Subcutaneous abdominal adipose tissue (tissue), 5 donors: ENCODE measurements at regions not wholly inside any gene's neighbourhood (a gene's known extent, or its start where the extent isn't known, plus 50 kb on each side); places are given as distances from the start of the nearest gene placed in this dataset.

ENCODE experiments used
- H3K27ac ChIP-seq: one replicate; pipeline ENCODE4 v1.7.0; 2013; ENCODE audit warnings: low read depth, mild to moderate bottlenecking, inconsistent platforms, low read length, moderate library complexity
- H3K27me3 ChIP-seq, 5 donors: one replicate each; pipeline ENCODE4 v1.7.0; 2013; ENCODE audit warnings: low read length in 5 of 5, inconsistent platforms in 1 of 5; ENCODE audit not compliant: control insufficient read depth in 5 of 5, insufficient read depth in 4 of 5
- H3K36me3 ChIP-seq, 5 donors: one replicate each; pipeline ENCODE4 v1.7.0; 2013; ENCODE audit warnings: low read length in 5 of 5; ENCODE audit not compliant: control insufficient read depth in 5 of 5, insufficient read depth in 5 of 5
- H3K4me1 ChIP-seq, 5 donors: one replicate each; pipeline ENCODE4 v1.7.0; 2013; ENCODE audit warnings: low read length in 5 of 5, mild to moderate bottlenecking in 3 of 5, moderate library complexity in 1 of 5; ENCODE audit not compliant: control insufficient read depth in 5 of 5, insufficient read depth in 5 of 5
- H3K4me3 ChIP-seq, 5 donors: one replicate each; pipeline ENCODE4 v1.7.0; 2013; ENCODE audit warnings: low read length in 5 of 5, low read depth in 1 of 5
- H3K9ac ChIP-seq, 5 donors: one replicate each; pipeline ENCODE4 v1.7.0; 2013; ENCODE audit warnings: low read length in 5 of 5, mild to moderate bottlenecking in 4 of 5, moderate library complexity in 3 of 5
- H3K9me3 ChIP-seq, 5 donors: one replicate each; pipeline ENCODE4 v1.7.0; 2013; ENCODE audit warnings: low read length in 5 of 5; ENCODE audit not compliant: control insufficient read depth in 5 of 5
- donor health status: healthy.
- donor health status: healthy.
- donor health status: healthy.
- donor health status: healthy.
- donor health status: healthy.

DNA sequence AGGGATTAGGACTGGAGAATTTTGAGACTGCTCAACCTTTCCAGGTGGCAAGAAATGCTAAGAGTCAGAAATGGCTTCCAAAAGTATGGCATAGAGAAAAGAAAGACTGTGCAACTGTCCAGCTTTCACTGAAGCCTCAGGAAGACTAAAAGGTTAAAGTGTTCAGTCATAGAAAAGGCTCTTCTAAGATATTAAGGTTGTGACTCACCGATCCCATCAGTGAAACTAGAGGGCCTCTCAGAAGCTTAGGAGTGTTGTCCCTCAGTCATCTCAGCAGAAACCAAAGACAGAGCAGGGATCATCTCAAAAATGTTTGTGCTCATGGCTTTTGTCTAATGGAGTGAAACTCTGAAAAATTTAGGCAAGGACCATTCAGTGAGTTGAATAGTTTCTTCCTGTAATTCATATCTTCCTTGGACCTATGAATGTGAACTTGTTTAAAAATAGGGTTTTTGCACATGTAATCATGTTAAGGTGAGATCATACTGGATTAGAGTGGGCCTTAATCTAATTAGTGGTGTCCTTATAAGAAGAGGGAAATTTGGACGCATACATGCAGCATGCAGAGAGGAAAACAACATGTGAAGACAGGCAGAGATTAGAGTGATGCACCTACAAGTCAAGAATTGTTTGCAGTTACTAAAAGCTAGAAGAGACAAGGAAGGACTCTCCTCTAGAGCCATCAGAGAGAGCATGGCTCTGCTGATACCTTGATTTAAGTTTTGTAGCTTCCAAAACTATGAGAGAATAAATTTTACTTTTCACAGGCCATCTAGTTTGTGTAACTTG lies 71.3 kb downstream of the RPE65 start:
- Histone ChIP-seq H3K9me3 (peaks cover 0 to 5% (median 0%) of the 10 kb centered on the region in 5 donors), H3K36me3 (no peaks in the 10 kb centered on the region), H3K27ac (no peak overlapping the region), H3K4me1 (peaks cover 0 to 15% (median 3%) of the 10 kb centered on the region in 5 donors), H3K27me3 (no peaks in the 10 kb centered on the region), H3K4me3 (no peak overlapping the region), H3K9ac (no peak overlapping the region)

DNA sequence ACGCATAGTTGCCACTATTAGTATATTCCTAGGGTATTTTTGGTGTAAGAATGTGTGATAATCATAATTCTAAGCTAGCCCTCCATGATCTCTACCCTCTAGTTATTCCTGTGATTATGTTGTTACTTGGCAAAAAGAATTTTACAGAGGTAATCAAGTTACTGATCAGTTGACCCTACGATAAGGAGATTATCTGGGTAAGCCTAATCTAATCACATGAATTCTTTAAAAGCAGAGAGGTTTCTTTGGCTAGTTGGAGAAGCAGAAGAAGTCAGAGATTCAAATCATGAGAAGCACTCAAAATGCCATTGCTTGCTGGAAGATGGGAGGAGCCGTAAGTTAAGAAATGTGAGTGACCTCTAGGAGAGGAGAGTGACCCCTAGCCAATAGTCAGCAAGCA lies 72.7 kb downstream of the RPE65 start:
- H3K9ac ChIP-seq, result no peak overlapping the region

DNA sequence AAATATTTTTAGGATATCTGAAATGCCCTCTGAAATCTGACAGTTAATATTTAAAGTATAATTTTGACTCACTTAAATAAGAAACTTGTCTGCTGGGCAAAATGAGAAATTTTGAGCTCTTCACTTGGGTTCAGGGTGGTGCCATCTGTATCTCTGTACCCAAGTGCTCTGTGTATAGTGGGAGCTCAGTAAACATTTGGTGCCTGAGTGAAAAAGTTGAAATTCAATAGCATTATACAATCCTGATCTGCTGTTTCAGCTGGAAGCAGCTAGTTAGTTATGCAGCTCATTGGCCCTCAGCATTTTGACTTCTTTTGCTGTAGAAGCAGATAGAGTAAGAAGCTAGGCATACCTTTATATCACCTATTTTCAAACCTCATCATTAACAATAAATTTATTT lies 73.3 kb downstream of the RPE65 start:
- H3K27ac ChIP-seq, result peak overlapping the region; percentile 58
- H3K9ac ChIP-seq, result no peak overlapping the region
- peaks cover 0 to 15% (median 3%) of the 10 kb centered on the region in 5 donors for H3K4me1 ChIP-seq
- H3K4me3 ChIP-seq, result no peak overlapping the region
- no peaks in the 10 kb centered on the region for H3K9me3 ChIP-seq
- H3K36me3 ChIP-seq, result no peaks in the 10 kb centered on the region
- H3K27me3 ChIP-seq, result no peaks in the 10 kb centered on the region

More for the DNA sequence above, 72.7 kb downstream of the RPE65 start:
- Histone ChIP-seq H3K9me3 (peaks cover 0 to 5% (median 0%) of the 10 kb centered on the region in 5 donors), H3K27ac (no peak overlapping the region), H3K4me3 (no peak overlapping the region), H3K27me3 (no peaks in the 10 kb centered on the region), H3K4me1 (peaks cover 0 to 15% (median 3%) of the 10 kb centered on the region in 5 donors), H3K36me3 (no peaks in the 10 kb centered on the region)

DNA sequence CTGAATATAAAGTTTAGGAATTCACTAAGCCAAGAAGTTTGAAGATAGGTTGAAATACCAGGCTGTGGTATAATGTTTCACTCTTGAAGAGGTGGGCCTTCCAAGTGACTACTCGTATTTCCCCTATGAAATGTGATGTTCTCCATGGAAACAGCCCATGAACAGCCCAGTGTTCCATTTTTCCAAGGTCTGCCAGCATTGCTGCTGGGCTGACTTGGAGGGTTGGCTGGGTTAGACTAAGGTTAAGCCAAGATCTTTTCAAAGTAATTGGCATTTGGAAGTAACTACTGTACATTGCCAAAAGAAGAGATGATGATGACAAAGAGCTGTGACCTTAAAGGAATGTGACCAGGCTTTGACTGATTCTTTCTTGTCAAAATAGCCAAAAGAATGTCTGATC lies 73.8 kb downstream of the RPE65 start:
- H3K9ac ChIP-seq, result no peak overlapping the region
- H3K4me3 ChIP-seq, result no peak overlapping the region
- H3K9me3 ChIP-seq, result no peaks in the 10 kb centered on the region
- H3K4me1 ChIP-seq, result peaks cover 0 to 15% (median 3%) of the 10 kb centered on the region in 5 donors
- H3K27me3 ChIP-seq, result no peaks in the 10 kb centered on the region
- H3K36me3 ChIP-seq, result no peaks in the 10 kb centered on the region
- peak overlapping the region; percentile 58 for H3K27ac ChIP-seq

DNA sequence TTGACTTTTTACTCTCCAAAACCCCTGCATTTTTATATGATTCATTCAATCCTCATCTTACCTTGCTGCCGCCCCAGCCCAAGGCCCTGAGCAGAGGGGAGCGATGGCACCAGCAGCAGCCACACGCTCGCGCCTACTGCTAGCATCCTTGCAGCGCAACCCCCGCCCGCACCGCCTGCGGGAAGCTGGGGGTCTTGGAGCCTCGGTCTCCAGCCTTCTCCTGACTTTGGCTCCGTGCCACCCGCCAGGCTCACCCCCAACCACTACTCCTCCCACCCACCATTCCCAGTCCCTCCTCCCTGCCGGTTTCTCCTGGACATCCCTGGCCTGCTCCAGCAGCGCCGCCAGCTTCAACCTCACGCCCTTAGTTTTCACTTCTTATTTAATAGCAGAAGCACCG lies 76.6 kb downstream of the RPE65 start:
- no peak overlapping the region for H3K27ac ChIP-seq
- no peak overlapping the region for H3K9ac ChIP-seq
- H3K27me3 ChIP-seq, result no peaks in the 10 kb centered on the region
- no peaks in the 10 kb centered on the region for H3K9me3 ChIP-seq
- peaks cover 0 to 15% (median 3%) of the 10 kb centered on the region in 5 donors for H3K4me1 ChIP-seq
- H3K36me3 ChIP-seq, result no peaks in the 10 kb centered on the region
- H3K4me3 ChIP-seq, result no peak overlapping the region

DNA sequence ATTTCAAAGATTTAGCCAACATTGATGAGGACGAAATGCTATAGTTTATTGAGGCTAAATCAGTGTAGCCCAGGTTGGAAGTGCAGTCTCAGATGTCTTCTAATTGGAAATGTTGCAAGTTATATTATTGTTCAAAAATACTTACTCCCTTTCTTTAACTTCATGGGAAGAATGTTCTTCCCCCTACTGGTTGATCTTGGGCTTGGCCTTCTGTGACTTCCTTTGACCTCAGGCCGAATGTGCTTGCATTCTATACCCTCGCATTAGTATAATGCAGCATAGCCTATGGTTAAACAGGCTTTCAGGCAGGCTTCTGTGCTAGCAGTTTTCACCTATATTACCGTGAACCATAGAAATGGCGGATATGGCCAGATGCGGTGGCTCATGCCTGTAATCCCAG lies 77.3 kb downstream of the RPE65 start:
- Histone ChIP-seq H3K9ac (no peak overlapping the region), H3K4me3 (no peak overlapping the region), H3K36me3 (no peaks in the 10 kb centered on the region), H3K27me3 (no peaks in the 10 kb centered on the region), H3K4me1 (peaks cover 0 to 15% (median 3%) of the 10 kb centered on the region in 5 donors), H3K9me3 (no peaks in the 10 kb centered on the region), H3K27ac (no peak overlapping the region)

DNA sequence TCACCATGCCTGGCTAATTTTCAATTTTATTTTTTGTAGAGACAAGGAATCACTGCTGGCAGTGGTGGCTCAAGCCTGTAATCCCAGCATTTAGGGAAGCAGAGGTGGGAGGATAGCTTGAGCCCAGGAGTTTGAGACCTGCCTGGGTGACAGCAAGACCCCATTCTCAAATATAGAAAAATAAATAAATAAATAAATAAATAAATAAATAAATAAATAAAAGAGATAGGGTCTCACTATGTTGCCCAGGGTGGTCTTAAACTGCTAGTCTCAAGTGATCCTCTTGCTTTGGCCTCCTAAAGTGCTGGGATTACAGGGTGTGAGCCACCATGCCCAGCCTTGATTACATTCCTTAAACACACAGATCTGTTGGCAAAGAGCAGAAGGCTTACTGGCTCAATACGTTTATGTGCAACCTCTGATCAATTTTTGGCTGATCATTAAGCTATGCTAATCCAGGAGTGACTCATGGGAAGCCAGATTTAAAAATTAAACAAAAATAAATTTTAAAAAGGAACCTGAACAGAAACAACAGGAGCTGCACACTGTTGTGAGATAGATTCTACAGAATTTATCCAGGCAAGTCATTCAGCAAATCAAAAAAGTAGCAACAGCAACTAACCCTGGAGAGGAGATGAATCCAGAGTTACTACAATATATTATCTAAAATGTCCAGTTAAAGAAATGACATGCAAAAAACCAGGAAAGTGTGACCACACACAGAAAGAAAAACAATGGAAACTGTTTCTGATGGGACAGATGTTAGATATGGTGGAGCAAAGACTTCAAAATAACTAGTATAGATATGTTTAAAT lies 79.4 kb downstream of the RPE65 start:
- Histone ChIP-seq H3K27me3 (no peaks in the 10 kb centered on the region), H3K4me1 (peaks cover 0 to 7% (median 0%) of the 10 kb centered on the region in 5 donors), H3K27ac (no peak overlapping the region), H3K9ac (no peak overlapping the region), H3K4me3 (no peak overlapping the region), H3K36me3 (no peaks in the 10 kb centered on the region), H3K9me3 (no peaks in the 10 kb centered on the region)

DNA sequence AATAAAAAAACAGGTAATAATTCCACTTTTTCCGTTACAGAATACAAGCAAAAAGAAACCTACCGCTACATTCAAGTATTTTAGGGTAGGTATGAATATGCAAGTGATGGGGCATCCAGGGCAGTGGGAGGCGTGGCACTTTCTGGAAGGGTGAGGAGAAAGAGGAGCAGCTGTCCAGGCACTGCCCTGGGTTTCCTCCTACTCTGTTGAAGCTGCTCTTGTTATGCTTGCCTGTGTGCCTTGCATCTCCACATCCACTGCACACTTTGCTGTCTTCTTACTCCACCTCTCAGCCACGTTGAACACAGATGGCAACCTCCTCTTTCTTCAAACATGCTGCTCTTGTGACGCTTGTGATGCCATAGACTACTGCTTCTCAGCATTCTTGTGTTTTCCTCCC lies 83.2 kb downstream of the RPE65 start:
- H3K27me3 ChIP-seq, result no peaks in the 10 kb centered on the region
- no peak overlapping the region for H3K27ac ChIP-seq
- H3K4me3 ChIP-seq, result no peak overlapping the region
- H3K9ac ChIP-seq, result no peak overlapping the region
- no peaks in the 10 kb centered on the region for H3K36me3 ChIP-seq
- H3K4me1 ChIP-seq, result no peaks in the 10 kb centered on the region
- H3K9me3 ChIP-seq, result no peaks in the 10 kb centered on the region

DNA sequence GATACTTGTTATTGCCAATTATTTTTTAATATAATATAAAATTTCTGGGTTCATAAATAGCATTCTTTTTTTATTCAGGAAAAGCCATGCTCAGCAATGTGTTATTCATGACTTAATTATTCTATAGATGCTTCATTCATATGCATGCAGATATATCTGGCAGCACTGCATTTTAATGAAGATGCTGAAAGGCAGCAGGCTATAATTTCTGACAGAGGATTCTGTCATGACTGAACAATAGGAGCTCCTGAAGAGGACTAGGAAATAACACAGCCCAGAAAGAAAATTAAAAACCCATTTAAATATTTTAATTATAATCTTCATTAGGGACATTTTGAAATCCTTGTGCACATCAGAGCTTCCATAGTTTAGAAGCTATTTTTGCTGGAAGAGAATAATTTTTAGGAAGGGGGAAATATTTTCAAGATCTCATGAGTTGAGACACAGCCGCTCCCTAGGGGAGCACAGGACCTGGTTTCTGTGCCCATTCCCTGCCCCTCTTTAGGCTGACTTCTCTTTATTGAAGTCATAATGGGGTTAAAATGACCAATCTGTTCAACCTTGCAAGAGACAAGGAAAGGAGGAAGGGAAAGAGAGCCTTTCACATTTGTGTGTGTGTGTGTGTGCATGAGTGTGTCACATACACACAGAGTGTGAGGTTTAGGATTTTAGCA lies 83.9 kb downstream of the RPE65 start:
- Histone ChIP-seq H3K9ac (no peak overlapping the region), H3K4me1 (no peaks in the 10 kb centered on the region), H3K27me3 (no peaks in the 10 kb centered on the region), H3K27ac (no peak overlapping the region), H3K9me3 (no peaks in the 10 kb centered on the region), H3K4me3 (no peak overlapping the region), H3K36me3 (no peaks in the 10 kb centered on the region)

DNA sequence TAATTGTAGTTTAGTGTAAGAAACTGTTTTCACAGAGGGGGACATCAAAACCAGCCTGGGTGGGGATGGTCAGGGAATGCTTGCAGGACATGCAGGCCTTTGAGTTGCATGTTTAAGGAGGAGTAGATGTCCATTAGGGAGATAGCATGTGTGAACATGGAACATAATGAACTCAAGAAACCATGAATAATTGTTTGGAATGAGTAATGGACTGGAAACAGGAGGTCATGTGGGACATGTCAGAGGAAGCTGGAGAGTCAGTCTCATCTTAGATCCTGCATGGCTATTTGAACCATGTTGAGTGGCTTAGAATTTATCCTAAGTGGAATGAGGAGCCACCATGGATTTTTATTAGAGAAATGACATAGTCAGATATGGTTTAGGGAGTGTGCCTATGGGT lies 86.4 kb downstream of the RPE65 start:
- Histone ChIP-seq H3K4me1 (peaks cover 0 to 7% (median 4%) of the 10 kb centered on the region in 5 donors), H3K27me3 (no peaks in the 10 kb centered on the region), H3K27ac (no peak overlapping the region), H3K9me3 (no peaks in the 10 kb centered on the region), H3K36me3 (no peaks in the 10 kb centered on the region), H3K4me3 (no peak overlapping the region), H3K9ac (no peak overlapping the region)
